ENCODE measurements at regions not wholly inside any gene's neighbourhood (a gene's known extent, or its start where the extent isn't known, plus 50 kb on each side); places are given as distances from the start of the nearest gene placed in this dataset.

GRCh38 chr5:38653389-38653788 lies 96.9 kb upstream of the LIFR start:
- Histone ChIP-seq H3K27ac (no peak overlapping the region), H3K4me3 (no peak overlapping the region), H3K9me3 (no peaks in the 10 kb centered on the region), H3K36me3 (no peaks in the 10 kb centered on the region), H3K27me3 (replicated peaks; ENCODE audit: insufficient read depth) (no peaks in the 10 kb centered on the region), H3K4me1 (ENCODE audit: control insufficient read depth in 1 of 2, low read depth in 2 of 2) (peaks cover 0 to 5% of the 10 kb centered on the region in 2 donors)
- DNase-seq (ENCODE audit: low spot score) (no peak), ATAC-seq (ENCODE audit: insufficient number of reproducible peaks, low FRiP score, low read depth) (no peak)
- TF ChIP-seq CTCF (IDR thresholded peaks at IDR 0.05) = no peak

- no peak for TF ChIP-seq CTCF (IDR thresholded peaks at IDR 0.05)
- Histone ChIP-seq H3K27ac (no peak overlapping the region), H3K4me1 (ENCODE audit: control insufficient read depth in 1 of 2, low read depth in 2 of 2) (peaks cover 0 to 5% of the 10 kb centered on the region in 2 donors), H3K36me3 (no peaks in the 10 kb centered on the region), H3K4me3 (no peak overlapping the region), H3K27me3 (replicated peaks; ENCODE audit: insufficient read depth) (no peaks in the 10 kb centered on the region), H3K9me3 (no peaks in the 10 kb centered on the region)
- ATAC-seq (ENCODE audit: insufficient number of reproducible peaks, low FRiP score, low read depth) (no peak), DNase-seq (ENCODE audit: low spot score) (no peak)
These were observed 99.2 kb upstream of the LIFR start for GRCh38 chr5:38655691-38656090.

GRCh38 chr5:38656568-38656967 lies 100.1 kb upstream of the LIFR start:
- H3K36me3 ChIP-seq = no peaks in the 10 kb centered on the region
- no peak for ATAC-seq (ENCODE audit: insufficient number of reproducible peaks, low FRiP score, low read depth)
- no peak for TF ChIP-seq CTCF (IDR thresholded peaks at IDR 0.05)
- no peak for DNase-seq (ENCODE audit: low spot score)
- no peak overlapping the region for H3K4me3 ChIP-seq
- no peak overlapping the region for H3K27ac ChIP-seq
- H3K27me3 ChIP-seq (replicated peaks; ENCODE audit: insufficient read depth) = no peaks in the 10 kb centered on the region
- no peaks in the 10 kb centered on the region for H3K9me3 ChIP-seq
- no peaks in the 10 kb centered on the region for H3K4me1 ChIP-seq (ENCODE audit: control insufficient read depth in 1 of 2, low read depth in 2 of 2)

GRCh38 chr5:38657020-38657419 lies 100.6 kb upstream of the LIFR start:
- DNase-seq (ENCODE audit: low spot score) (no peak), ATAC-seq (ENCODE audit: insufficient number of reproducible peaks, low FRiP score, low read depth) (no peak)
- Histone ChIP-seq H3K27me3 (replicated peaks; ENCODE audit: insufficient read depth) (no peaks in the 10 kb centered on the region), H3K27ac (no peak overlapping the region), H3K4me3 (no peak overlapping the region), H3K4me1 (ENCODE audit: control insufficient read depth in 1 of 2, low read depth in 2 of 2) (peaks cover 2 to 3% of the 10 kb centered on the region in 2 donors), H3K36me3 (no peaks in the 10 kb centered on the region), H3K9me3 (no peaks in the 10 kb centered on the region)
- TF ChIP-seq CTCF (IDR thresholded peaks at IDR 0.05) = no peak

GRCh38 chr5:38660194-38660668 lies 103.8 kb upstream of the LIFR start:
- Histone ChIP-seq H3K4me3 (no peak overlapping the region), H3K4me1 (ENCODE audit: control insufficient read depth in 1 of 2, low read depth in 2 of 2) (peaks cover 15 to 24% of the 10 kb centered on the region in 2 donors), H3K27ac (no peak overlapping the region), H3K36me3 (no peaks in the 10 kb centered on the region), H3K9me3 (no peaks in the 10 kb centered on the region), H3K27me3 (replicated peaks; ENCODE audit: insufficient read depth) (no peaks in the 10 kb centered on the region)
- no peak for TF ChIP-seq CTCF (IDR thresholded peaks at IDR 0.05)
- ATAC-seq (ENCODE audit: insufficient number of reproducible peaks, low FRiP score, low read depth) = no peak
- DNase-seq (ENCODE audit: low spot score) = no peak

All from thoracic aorta (tissue), 2 donors.